GM10248 (cell line): ENCODE measurements at regions not wholly inside any gene's neighbourhood (a gene's known extent, or its start where the extent isn't known, plus 50 kb on each side); places are given as distances from the start of the nearest gene placed in this dataset.

Source experiments
- CTCF ChIA-PET: fragments of 300-600 bp; sonication (Branson Sonifier 250); formaldehyde crosslinking; extraction: SDS; loops from one replicate; lab custom pipeline; 2021; ENCODE audit warnings: antibody characterized with exemption; lab: Yijun Ruan, JAX
- POLR2A ChIA-PET: fragments of 350-650 bp; sonication (Branson Sonifier 250); formaldehyde crosslinking; extraction: SDS; loops from one replicate; lab custom pipeline; 2020; ENCODE audit warnings: antibody characterized with exemption; lab: Yijun Ruan, JAX
- DNase-seq: peaks from one replicate; pipeline ENCODE4 v3.0.0; 2012; ENCODE audit errors: extremely low spot score
- TF ChIP-seq, protein P1 (sequence below): IDR thresholded peaks from 2 replicates; pipeline ENCODE4 v1.5.1; 2012; ENCODE audit warnings: mild to moderate bottlenecking, low read depth; ENCODE audit errors: extremely low read depth, missing control alignments, control extremely low read depth

DNA sequence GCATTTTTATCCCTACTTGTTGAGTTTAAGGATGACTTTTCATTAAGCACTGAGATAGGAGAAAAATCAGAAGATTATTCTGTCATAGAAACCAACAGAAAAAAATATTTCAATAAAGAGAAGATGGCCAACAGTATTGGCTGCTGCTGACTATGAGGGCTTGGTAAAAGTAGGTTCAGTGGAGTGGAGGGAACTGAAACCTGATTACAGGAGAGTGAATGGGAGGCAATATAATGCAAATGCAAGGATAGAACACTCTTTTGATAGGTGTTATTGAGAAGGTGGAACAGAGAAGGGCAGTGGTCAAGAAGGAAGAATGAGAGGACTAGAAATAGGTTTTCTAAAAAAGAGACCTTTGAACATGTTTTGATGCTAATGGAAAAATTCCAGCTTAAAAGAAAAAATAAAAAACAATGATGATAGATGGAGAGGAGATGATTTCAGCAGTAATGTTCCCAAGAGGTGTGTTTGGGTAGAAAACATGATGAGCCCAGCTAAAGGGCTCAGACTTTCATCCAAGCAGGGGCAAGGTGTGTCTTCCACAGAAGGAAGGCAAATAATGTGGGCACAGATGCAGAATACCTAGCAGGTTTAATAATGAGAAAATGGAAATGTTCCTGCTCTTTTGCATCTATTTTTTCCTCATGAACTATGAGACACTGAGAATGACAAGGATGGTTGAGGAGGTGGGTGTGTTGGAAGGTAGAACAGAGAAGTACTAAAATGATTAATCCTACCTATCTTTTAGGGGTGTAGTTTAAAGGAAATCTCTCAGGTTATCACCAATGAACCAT is 397.9 kb upstream of the GOLIM4 start:
- POLR2A ChIA-PET = no interaction called here

DNA sequence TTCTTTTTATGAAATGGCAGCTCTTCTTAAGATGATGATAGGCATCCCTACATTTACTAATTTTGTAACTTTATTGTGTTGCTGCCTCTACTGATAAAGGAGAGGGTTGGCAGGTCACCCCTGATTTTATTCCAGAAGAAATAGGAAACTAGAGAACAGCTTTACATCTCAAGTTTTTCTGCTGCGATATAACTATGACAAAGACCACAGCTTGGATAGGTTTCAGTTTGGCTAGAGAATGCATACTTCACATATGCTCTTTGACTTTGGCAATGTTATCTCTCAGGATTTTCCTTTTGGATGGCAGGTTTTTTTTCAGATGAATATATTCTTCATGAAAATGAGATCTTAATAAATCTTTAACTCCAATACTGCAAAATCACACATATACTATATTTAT is 395.3 kb upstream of the GOLIM4 start:
- POLR2A ChIA-PET = no interaction called here
- DNase-seq = no peak
- TF ChIP-seq, protein P1, sequence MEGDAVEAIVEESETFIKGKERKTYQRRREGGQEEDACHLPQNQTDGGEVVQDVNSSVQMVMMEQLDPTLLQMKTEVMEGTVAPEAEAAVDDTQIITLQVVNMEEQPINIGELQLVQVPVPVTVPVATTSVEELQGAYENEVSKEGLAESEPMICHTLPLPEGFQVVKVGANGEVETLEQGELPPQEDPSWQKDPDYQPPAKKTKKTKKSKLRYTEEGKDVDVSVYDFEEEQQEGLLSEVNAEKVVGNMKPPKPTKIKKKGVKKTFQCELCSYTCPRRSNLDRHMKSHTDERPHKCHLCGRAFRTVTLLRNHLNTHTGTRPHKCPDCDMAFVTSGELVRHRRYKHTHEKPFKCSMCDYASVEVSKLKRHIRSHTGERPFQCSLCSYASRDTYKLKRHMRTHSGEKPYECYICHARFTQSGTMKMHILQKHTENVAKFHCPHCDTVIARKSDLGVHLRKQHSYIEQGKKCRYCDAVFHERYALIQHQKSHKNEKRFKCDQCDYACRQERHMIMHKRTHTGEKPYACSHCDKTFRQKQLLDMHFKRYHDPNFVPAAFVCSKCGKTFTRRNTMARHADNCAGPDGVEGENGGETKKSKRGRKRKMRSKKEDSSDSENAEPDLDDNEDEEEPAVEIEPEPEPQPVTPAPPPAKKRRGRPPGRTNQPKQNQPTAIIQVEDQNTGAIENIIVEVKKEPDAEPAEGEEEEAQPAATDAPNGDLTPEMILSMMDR = no peak
- CTCF ChIA-PET = interaction anchor here (1.3 to 1.7 kb wide), 2 partner anchors 10 to 344 kb away, joined by 3 to 5 read pairs; no protein-coding TSS in a partner anchor

More for the DNA sequence above, 397.9 kb upstream of the GOLIM4 start:
- TF ChIP-seq, protein P1 = no peak
- no peak for DNase-seq
- CTCF ChIA-PET = interaction anchor here (1.6 kb wide), 1 partner anchor 160 kb away, joined by 4 read pairs; no protein-coding TSS in a partner anchor

DNA sequence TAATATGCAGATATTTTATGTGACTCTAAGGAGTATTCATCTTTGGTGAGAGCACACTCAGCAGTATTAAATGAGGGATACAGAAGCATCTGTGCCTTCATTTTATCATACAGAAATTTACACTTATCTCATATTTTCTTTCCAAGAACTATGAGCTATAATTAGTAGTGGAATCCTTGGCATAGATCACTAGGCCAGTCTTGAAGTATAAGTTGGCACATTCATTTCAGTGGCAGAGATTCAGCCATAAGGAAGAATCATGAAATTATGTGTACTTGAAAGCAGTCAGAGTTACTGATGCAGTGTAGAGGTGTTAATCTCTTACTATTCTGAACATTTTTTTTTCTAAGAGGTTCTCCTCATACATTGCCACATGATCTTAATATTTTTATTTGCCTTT is 393.6 kb upstream of the GOLIM4 start:
- ChIA-PET POLR2A (no interaction called here), CTCF (interaction anchor here (1.4 to 1.6 kb wide), 4 partner anchors 9 to 47 kb away, joined by 3 to 5 read pairs (median 4); no protein-coding TSS in a partner anchor)
- TF ChIP-seq, protein P1 = no peak
- DNase-seq = no peak

DNA sequence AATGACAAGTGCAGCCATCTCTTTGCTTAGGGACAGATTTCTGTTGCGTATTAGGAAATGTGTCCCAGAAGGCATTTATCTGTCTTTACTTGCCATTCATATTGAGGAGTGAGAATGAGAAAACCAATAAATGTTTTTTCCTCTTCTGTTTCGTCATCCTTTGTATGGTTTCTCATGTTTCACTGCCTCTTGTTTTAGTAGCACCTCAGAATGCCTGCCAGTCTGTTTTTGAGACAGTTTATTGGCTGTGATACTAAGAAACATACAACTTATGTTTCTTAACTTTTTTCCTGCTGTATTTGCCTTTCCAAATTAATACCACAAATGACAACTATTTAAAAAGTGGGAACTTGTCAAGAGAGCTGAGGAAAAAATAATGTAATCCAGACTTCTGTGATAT is 390.2 kb upstream of the GOLIM4 start:
- ChIA-PET CTCF (interaction anchor here (1.1 to 1.5 kb wide), 2 partner anchors 13 to 361 kb away, joined by 3 read pairs; no protein-coding TSS in a partner anchor), POLR2A (no interaction called here)
- TF ChIP-seq, protein P1 = no peak
- DNase-seq = no peak

DNA sequence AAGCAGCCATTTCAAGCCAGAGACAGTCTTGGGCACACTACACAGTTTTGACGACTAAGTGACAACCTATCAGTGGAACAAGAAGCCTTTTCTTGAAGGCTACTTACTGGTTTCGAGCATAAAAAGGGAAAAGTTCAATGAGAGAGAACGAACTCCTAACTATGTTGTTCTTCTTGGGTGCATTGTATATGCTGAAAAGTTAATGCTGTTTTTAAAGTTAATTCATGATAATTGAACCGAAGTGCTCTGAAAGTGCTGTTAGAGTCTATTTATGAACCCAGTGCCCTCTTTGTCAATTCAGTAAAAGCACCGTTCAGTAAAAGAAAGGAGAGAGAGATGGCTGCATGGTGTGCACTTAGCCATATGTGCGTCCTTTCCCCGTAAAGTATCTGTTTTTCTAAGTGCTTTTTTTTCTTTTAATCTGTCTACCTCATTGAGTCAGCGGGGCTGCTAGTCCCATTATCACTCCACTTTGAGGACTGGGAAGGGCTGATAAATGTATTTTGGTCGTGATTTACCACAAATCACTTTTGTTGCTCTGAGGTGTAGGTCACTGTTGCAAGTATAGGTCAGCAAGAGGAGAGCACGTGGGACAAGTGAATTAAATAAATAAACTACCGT is 380.7 kb upstream of the GOLIM4 start:
- CTCF ChIA-PET = no interaction called here

DNA sequence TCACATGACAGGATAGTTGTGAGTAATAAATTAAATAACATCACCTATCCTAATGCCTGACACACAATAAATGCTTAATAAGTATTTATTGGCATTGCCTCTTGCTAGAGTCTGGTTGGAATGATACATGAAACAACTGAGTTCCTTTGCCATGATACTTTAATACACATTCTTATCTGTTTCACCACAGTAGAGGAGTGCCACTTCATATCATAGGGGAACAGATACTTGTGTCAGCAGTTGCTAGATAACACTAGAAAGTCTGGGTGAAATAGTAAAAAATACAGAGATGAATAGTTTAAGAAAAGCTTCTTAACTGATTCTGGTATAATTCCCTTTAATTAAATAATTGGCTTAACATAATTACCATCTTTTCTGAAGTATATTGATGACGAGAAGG is 380.0 kb upstream of the GOLIM4 start:
- POLR2A ChIA-PET = no interaction called here
- DNase-seq = no peak
- TF ChIP-seq, protein P1 = no peak
- CTCF ChIA-PET = no interaction called here

More for the DNA sequence above, 380.7 kb upstream of the GOLIM4 start:
- no peak for DNase-seq
- TF ChIP-seq, protein P1 = no peak
- POLR2A ChIA-PET = no interaction called here
